NT2/D1 (cell line): ENCODE measurements at regions not wholly inside any gene's neighbourhood (a gene's known extent, or its start where the extent isn't known, plus 50 kb on each side); places are given as distances from the start of the nearest gene placed in this dataset.
"Not testable (repeated sequence)": the region's sequence is repeated elsewhere in the genome, so short reads cannot be mapped to it uniquely, and the experiment has no call there.

Source experiments
- DNase-seq: peaks from one replicate; pipeline ENCODE4 v3.0.0-alpha.2; 2011; ENCODE audit warnings: low read depth, low spot score
- H3K27me3 ChIP-seq: 2 replicates; pipeline ENCODE4 v1.6.0; 2011; ENCODE audit warnings: mild to moderate bottlenecking; ENCODE audit not compliant: insufficient read length, insufficient read depth
- H3K36me3 ChIP-seq: 2 replicates; pipeline ENCODE4 v1.6.1; 2011; ENCODE audit warnings: mild to moderate bottlenecking, low read length, mixed read lengths; ENCODE audit not compliant: insufficient read depth, insufficient read length
- H3K4me1 ChIP-seq: 2 replicates; pipeline ENCODE4 v1.5.1; 2011; ENCODE audit not compliant: insufficient read depth, insufficient read length
- H3K4me3 ChIP-seq: 2 replicates; pipeline ENCODE4 v1.5.1; 2011; ENCODE audit warnings: low read depth; ENCODE audit not compliant: insufficient read length
- H3K9ac ChIP-seq: 2 replicates; pipeline ENCODE4 v1.6.0; 2011; ENCODE audit warnings: low read depth; ENCODE audit not compliant: insufficient read length
- H3K9me3 ChIP-seq: 2 replicates; pipeline ENCODE4 v1.5.1; 2011; ENCODE audit warnings: mild to moderate bottlenecking, low read length; ENCODE audit not compliant: insufficient read depth
- SUZ12 ChIP-seq: IDR thresholded peaks from 2 replicates; pipeline ENCODE4 v1.6.1; 2011; ENCODE audit not compliant: insufficient read length, insufficient read depth; ENCODE audit errors: extremely low read depth
- YY1 ChIP-seq: IDR thresholded peaks from 2 replicates; pipeline ENCODE4 v1.6.1; 2011; ENCODE audit not compliant: insufficient read length, insufficient read depth
- ZNF274 ChIP-seq: IDR thresholded peaks from 2 replicates; pipeline ENCODE4 v1.6.1; 2011; ENCODE audit warnings: mild to moderate bottlenecking, low read depth, low read length

DNA sequence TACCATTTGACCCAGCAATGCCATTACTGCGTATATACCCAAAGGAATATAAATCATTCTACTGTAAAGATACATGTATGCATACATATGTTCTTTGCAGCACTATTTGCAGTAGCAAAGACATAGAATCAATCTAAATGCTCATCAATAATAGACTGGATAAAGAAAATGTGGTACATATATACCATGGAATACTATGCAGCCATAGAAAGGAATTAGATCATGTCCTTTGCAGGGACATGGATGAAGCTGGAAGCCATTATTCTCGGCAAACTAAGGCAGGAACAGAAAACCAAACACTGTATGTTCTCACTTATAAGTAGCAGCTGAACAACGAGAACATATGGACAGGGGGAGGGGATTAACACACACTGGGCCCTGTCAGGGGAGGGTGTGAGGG lies 54.8 kb upstream of the ZNF30 start:
- H3K27me3 ChIP-seq, H3K36me3 ChIP-seq, DNase-seq, H3K9me3 ChIP-seq, H3K9ac ChIP-seq, H3K4me1 ChIP-seq, H3K4me3 ChIP-seq: not testable (repeated sequence)

DNA sequence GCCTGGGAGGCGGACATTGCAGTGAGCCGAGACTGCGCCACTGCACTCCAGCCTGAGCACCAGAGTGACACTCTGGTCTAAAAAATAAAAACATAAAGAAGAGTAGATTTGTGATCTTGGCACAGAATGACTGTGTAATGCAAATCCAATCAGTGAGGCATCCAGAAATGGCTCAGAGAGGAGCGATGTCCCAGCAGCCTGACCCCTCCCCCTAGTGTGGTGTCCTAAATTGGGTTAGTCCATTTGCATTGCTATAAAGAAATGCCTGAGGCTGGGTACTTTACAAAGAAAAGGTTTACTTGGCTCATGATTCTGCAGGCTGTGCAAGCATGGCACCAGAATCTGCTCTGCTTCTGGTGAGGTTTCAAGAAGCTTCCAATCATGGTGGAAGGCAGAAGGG lies 59.1 kb upstream of the ZNF30 start:
- no peak overlapping the region for H3K9ac ChIP-seq
- no peaks in the 10 kb centered on the region for H3K36me3 ChIP-seq
- no peaks in the 10 kb centered on the region; the same call in 1 of the 2 replicates for H3K9me3 ChIP-seq
- DNase-seq, result no peak
- no peak overlapping the region for H3K4me3 ChIP-seq
- TF ChIP-seq ZNF274 (no peak), YY1 (no peak), SUZ12 (no peak)
- H3K27me3 ChIP-seq, result no peaks in the 10 kb centered on the region
- no peaks in the 10 kb centered on the region for H3K4me1 ChIP-seq

DNA sequence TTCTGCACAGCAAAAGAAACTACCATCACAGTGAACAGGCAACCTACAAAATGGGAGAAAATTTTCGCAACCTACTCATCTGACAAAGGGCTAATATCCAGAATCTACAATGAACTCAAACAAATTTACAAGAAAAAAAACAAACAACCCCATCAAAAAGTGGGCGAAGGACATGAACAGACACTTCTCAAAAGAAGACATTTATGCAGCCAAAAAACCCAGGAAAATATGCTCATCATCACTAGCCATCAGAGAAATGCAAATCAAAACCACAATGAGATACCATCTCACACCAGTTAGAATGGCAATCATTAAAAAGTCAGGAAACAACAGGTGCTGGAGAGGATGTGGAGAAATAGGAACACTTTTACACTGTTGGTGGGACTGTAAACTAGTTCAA lies 61.5 kb upstream of the ZNF30 start:
- H3K4me1 ChIP-seq, H3K9me3 ChIP-seq, DNase-seq, H3K9ac ChIP-seq, H3K36me3 ChIP-seq, H3K4me3 ChIP-seq, H3K27me3 ChIP-seq: not testable (repeated sequence)

DNA sequence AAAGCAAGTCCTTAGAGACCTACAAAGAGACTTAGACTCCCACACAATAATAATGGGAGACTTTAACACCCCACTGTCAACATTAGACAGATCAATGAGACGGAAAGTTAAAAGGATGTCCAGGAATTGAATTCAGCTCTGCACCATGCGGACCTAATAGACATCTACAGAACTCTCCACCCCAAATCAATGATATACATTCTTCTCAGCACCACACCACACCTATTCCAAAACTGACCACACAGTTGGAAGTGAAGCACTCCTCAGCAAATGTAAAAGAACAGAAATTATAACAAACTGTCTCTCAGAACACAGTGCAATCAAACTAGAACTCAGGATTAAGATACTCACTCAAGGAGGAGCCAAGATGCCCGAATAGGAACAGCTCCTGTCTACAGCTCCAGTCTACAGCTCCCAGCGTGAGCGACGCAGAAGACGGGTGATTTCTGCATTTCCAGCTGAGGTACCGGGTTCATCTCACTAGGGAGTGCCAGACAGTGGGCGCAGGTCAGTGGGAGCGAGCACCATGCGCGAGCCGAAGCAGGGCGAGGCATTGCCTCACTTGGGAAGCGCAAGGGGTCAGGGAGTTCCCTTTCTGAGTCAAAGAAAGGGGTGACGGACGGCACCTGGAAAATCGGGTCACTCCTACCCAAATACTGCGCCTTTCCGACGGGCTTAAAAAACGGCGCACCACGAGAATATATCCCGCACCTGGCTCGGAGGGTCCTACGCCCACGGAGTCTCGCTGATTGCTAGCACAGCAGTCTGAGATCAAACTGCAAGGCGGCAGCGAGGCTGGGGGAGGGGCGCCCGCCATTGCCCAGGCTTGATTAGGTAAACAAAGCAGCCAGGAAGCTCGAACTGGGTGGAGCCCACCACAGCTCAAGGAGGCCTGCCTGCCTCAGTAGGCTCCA lies 66.6 kb upstream of the ZNF30 start:
- not testable (repeated sequence) for H3K36me3 ChIP-seq, H3K27me3 ChIP-seq, H3K9ac ChIP-seq, H3K4me1 ChIP-seq, DNase-seq, H3K9me3 ChIP-seq
- H3K4me3 ChIP-seq, result peak overlapping the region; percentile 4

DNA sequence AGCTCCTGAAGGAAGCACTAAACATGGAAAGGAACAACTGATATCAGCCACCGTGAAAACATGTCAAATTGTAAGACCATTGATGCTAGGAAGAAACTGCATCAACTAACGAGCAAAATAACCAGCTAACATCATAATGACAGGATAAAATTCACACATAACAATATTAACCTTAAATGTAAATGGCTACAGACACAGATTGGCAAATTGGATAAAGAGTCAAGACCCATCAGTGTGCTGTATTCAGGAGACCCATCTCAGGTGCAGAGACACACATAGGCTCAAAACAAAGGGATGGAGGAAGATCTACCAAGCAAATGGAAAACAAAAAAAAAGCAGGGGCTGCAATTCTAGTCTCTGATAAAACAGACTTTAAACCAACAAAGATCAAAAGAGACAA lies 67.4 kb upstream of the ZNF30 start:
- H3K4me1 ChIP-seq, H3K4me3 ChIP-seq, H3K36me3 ChIP-seq, H3K9me3 ChIP-seq, H3K27me3 ChIP-seq, H3K9ac ChIP-seq, DNase-seq: not testable (repeated sequence)

DNA sequence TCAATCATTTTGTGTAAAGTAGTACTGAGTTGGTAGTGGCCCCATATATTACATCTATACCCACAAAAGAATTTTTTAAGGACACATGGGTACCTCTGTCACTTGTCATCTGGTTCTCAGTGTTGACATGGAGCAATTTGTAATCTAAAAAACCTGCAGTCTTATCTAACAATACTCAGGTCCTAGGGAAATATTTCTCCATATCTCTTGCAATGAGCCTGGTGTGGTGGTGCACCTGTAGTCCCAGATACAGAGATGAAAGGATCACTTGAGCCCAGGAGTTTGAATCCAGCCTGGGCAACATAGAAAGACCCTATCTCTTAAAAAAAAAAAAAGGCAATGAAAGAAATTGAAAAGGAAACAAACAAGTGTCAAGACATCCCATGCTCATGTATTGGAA lies 70.7 kb upstream of the ZNF30 start:
- no peaks in the 10 kb centered on the region for H3K9me3 ChIP-seq
- no peaks in the 10 kb centered on the region for H3K36me3 ChIP-seq
- no peaks in the 10 kb centered on the region for H3K27me3 ChIP-seq
- no peak overlapping the region for H3K9ac ChIP-seq
- TF ChIP-seq ZNF274, result no peak
- no peak for TF ChIP-seq YY1
- no peak for TF ChIP-seq SUZ12
- no peak for DNase-seq
- no peaks in the 10 kb centered on the region for H3K4me1 ChIP-seq
- H3K4me3 ChIP-seq, result no peak overlapping the region

DNA sequence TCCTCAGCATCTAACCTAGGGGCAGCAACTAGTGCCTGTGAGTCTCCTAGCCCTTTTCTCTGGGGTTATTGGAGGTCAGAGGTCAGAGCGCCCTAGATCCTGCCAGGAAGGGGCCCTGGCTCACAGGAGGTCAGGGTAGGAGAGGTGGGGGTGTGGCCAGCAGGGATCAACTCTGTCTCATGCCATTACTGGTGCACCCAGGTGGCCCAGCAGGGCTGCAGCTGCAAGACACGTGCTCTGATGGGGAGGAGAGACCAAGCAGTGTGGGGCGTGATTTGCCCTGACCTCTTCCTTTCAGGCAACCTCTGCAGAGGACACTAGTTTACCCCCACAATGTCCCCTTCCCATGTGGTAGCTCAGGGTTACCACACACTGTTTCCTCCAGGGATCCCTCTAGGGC lies 73.3 kb upstream of the ZNF30 start:
- TF ChIP-seq SUZ12 (no peak), YY1 (no peak), ZNF274 (no peak)
- H3K9me3 ChIP-seq, result no peaks in the 10 kb centered on the region
- no peak overlapping the region for H3K9ac ChIP-seq
- no peaks in the 10 kb centered on the region for H3K4me1 ChIP-seq
- H3K36me3 ChIP-seq, result no peaks in the 10 kb centered on the region
- DNase-seq, result no peak
- no peaks in the 10 kb centered on the region for H3K27me3 ChIP-seq
- H3K4me3 ChIP-seq, result no peak overlapping the region

DNA sequence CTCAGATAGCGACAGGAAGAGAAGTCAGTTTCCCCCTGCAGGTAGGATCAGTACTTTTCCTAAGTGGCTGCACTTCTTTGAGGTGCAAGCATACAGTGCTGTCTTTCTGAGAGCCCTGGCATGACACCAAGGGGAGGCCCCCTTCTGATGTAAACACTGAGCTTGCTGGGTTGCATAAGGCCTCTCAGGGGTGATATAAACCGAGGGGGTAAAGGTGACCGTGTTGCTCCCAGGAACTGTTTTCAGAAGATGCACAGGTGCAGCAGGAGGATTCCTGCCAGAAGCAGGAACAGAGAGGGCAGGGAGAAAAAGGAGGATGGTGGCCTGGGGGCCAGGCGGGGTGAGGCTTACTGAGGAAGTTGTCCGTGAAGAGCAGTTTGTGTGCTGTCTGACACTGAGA lies 74.0 kb upstream of the ZNF30 start:
- Histone ChIP-seq H3K36me3 (no peaks in the 10 kb centered on the region), H3K4me1 (no peaks in the 10 kb centered on the region), H3K9me3 (no peaks in the 10 kb centered on the region), H3K27me3 (no peaks in the 10 kb centered on the region), H3K4me3 (no peak overlapping the region), H3K9ac (no peak overlapping the region)
- no peak for TF ChIP-seq YY1
- TF ChIP-seq ZNF274, result no peak
- TF ChIP-seq SUZ12, result no peak
- DNase-seq, result no peak
